HG02759 (cell line): ENCODE measurements at regions not wholly inside any gene's neighbourhood (a gene's known extent, or its start where the extent isn't known, plus 50 kb on each side); places are given as distances from the start of the nearest gene placed in this dataset.
A peak's percentile ranks its signal among the peaks of the same experiment; 100 is the strongest.
"Not testable (repeated sequence)": the region's sequence is repeated elsewhere in the genome, so short reads cannot be mapped to it uniquely, and the experiment has no call there.

Experiments
- ATAC-seq: cut with Tn5 transposase; IDR thresholded peaks from one replicate; pipeline ENCODE4 v1.9.1; 2021; ENCODE audit warnings: mild to moderate bottlenecking, moderate library complexity; ENCODE audit not compliant: unreplicated experiment

DNA sequence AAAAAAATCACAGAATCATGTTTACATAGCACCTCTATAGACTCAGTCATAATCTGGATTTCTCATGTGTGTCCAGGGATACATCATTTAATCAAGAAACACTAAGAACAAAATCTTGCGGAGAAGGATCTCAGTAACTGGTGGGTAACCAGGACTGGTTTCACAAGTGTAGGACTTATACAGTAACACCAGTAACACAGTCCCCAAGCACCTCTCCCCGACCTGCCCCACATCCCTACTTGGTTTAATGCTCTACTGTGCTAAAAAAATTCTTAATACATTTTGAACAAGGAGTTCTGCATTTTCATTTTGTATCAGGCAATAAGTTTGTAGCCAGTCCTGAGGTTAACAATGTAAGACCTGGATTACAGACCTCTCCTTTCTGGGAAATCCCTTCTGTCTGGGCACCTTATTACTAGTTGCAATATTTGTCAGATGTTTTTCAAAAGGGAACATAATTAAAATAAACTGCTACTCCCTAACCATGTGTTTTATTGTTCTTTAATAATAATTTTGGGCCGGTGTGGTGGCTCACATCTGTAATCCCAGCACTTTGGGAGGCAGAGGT lies 57.6 kb upstream of the BBX start:
- peak; percentile 67 for ATAC-seq

DNA sequence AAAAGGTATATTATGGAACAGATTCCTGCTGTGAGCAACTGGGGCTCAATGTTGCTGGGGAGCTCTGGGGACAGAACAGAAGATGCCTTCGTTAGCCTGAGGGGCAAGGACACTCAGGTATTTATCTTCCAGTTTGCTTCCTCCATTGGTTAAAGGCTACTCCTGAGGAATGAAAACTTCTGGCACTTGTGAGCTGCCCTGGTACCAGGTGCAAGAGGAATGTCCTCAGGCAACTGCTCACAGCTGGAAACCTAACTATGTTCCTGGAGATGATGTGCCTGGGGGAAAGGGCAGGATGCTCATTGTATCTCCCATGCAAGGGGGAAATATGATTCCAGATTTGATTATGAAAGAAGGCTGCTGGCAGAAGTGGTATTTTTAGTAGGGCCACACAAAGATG lies 54.0 kb upstream of the BBX start:
- no peak for ATAC-seq

GRCh38 chr3:107470496-107470895 lies 52.3 kb upstream of the BBX start:
- not testable (repeated sequence) for ATAC-seq
